ENCODE measurements at regions not wholly inside any gene's neighbourhood (a gene's known extent, or its start where the extent isn't known, plus 50 kb on each side); places are given as distances from the start of the nearest gene placed in this dataset.
"Not testable (repeated sequence)": the region's sequence is repeated elsewhere in the genome, so short reads cannot be mapped to it uniquely, and the experiment has no call there.

DNA sequence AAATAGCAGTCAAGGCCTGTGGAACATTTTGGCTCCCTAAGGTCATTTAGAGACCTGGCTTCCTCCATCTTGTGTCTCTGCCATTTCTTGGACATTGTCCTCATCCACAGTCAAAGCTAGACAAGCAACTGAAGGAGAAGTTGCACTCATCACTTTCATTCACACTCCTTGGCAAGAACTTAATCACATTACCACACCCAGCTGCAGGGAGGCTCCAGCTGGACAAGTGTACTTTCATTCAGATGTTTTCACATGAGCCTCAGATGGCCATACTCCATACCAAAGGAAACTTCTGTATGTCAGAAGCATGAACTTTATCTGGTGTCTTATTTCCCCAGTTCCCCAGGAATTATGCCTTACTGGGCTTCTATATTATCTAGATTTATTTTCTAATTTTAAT is 537.4 kb downstream of the TMEM135 start:
- TF ChIP-seq, protein P1, sequence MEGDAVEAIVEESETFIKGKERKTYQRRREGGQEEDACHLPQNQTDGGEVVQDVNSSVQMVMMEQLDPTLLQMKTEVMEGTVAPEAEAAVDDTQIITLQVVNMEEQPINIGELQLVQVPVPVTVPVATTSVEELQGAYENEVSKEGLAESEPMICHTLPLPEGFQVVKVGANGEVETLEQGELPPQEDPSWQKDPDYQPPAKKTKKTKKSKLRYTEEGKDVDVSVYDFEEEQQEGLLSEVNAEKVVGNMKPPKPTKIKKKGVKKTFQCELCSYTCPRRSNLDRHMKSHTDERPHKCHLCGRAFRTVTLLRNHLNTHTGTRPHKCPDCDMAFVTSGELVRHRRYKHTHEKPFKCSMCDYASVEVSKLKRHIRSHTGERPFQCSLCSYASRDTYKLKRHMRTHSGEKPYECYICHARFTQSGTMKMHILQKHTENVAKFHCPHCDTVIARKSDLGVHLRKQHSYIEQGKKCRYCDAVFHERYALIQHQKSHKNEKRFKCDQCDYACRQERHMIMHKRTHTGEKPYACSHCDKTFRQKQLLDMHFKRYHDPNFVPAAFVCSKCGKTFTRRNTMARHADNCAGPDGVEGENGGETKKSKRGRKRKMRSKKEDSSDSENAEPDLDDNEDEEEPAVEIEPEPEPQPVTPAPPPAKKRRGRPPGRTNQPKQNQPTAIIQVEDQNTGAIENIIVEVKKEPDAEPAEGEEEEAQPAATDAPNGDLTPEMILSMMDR (IDR thresholded peaks at IDR 0.05; ENCODE audit: low read depth, low read length, missing control alignments): no peak
- H3K4me3 ChIP-seq (replicated peaks; ENCODE audit: low read depth, low read length): no peak overlapping the region
- DNase-seq (ENCODE audit: extremely low read depth, low read depth): no peak

DNA sequence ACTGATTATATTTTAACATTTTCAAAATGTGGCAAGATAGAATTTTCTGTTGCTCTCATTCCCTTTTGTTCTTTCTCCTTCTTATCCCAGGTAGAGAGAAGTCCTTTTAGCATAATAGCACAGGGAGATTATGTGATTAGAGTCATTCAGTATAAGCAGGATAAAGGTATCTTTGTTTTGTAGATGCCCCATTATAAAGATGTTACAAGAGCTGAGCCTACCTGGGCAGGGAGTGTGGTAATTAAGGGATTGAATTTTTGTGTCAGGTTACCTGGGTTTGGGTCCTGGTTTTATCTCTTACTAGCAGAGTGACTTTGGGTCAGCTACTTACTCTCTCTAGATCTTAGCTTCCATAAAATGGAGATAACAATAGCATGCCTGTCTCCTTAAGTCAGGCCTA is 536.5 kb downstream of the TMEM135 start:
- no peak for DNase-seq (ENCODE audit: extremely low read depth, low read depth)

DNA sequence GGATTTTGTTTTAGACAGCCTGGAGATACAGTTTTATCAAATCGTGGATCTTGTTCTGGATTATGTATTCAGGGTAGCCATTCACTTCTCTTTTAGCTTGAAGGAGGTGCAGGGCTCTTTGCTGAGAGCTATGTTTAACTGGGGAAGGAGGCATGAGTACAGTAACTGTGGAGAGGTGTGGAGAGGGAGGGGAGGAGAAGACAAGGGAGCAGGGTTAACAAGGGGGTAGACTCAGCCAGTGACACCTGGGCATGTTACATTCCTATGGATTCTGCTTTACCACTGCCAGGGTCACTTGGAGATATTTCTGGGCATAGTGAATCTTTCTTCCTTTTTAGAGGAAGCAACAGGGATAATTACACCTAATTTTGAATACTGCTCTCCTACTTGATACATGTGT is 536.0 kb downstream of the TMEM135 start:
- TF ChIP-seq, protein P1 (IDR thresholded peaks at IDR 0.05; ENCODE audit: low read depth, low read length, missing control alignments): no peak
- H3K4me3 ChIP-seq (replicated peaks; ENCODE audit: low read depth, low read length): no peak overlapping the region
- DNase-seq (ENCODE audit: extremely low read depth, low read depth): no peak

More for the DNA sequence above, 536.5 kb downstream of the TMEM135 start:
- TF ChIP-seq, protein P1 (IDR thresholded peaks at IDR 0.05; ENCODE audit: low read depth, low read length, missing control alignments): no peak
- no peak overlapping the region for H3K4me3 ChIP-seq (replicated peaks; ENCODE audit: low read depth, low read length)

DNA sequence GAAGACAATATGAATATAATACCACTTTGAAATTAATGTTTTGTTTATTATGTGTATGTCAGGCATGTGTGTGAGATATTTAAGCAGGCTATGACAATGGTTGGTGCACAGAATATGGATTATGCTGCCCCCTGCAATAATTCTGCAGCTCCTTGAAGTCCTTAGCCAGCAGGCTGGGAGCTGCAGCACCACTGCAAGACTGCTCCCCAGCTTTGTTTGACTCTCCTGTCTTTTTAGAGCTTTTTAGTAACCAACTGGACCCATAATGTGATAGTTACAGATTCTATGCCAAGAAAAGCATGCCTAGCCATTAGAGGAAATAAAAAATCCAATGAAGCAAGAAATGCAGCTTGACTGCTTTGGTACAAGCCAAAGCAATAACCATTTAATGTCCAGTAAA is 535.1 kb downstream of the TMEM135 start:
- TF ChIP-seq, protein P1 (IDR thresholded peaks at IDR 0.05; ENCODE audit: low read depth, low read length, missing control alignments): no peak
- no peak overlapping the region for H3K4me3 ChIP-seq (replicated peaks; ENCODE audit: low read depth, low read length)
- DNase-seq (ENCODE audit: extremely low read depth, low read depth): no peak

DNA sequence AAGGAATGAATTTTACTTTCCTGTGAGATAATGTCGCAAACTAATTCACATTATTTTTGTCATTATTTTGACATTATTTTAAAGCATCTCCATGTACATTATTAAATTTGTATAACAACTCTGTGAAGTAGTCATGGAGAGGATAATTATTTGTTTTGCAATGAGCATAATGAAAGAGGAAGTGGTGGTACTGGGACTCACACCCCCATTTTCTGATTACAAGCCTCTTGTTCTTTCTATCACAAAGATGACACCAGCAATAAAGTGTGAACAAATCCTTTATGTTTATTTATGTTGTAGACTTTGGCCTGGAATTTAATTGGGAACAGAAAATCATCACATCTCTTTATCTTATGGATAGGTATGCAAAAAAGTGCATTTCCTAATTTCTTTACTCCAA is 522.6 kb downstream of the TMEM135 start:
- no peak overlapping the region for H3K4me3 ChIP-seq (replicated peaks; ENCODE audit: low read depth, low read length)
- DNase-seq (ENCODE audit: extremely low read depth, low read depth): no peak
- TF ChIP-seq, protein P1 (IDR thresholded peaks at IDR 0.05; ENCODE audit: low read depth, low read length, missing control alignments): no peak

DNA sequence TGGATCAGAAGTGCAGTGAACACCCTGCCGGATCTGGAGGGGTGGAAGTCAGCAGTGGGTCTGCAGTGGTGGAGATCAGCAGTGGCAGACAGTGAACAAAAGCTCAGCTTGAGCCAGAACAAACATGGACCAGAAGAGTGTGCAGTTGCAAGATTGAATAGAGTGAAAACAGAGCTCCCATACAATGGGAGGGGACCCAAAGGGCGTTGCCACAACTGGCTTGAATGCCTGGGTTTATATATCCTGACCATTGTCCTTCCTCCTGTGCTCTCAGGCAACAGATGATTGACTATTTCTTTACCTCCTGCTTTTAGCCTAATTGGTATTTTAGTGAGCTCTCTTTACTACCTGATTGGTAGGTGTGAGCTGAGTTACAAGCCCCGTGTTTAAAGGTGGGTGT is 522.1 kb downstream of the TMEM135 start:
- H3K4me3 ChIP-seq (replicated peaks; ENCODE audit: low read depth, low read length); DNase-seq (ENCODE audit: extremely low read depth, low read depth): not testable (repeated sequence)

DNA sequence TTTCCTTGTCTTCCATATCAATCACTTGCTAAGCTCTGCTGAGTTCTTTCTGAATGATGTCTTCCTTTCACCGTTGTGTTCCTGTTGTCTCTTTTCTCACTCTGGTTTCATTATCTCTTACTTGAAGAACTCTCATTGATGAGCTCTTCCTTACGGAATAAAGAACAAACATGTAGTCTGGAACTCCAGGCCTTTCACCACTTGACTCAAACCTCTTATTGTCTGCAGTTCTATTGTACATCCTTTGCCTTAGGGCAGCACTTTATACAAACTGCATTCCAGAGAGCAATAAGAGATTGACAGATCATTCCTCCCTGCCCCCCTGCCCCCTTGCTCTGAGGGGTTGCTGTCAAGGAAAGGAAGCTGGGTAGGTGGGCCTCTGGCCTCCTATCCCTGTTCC is 517.4 kb downstream of the TMEM135 start:
- H3K4me3 ChIP-seq (replicated peaks; ENCODE audit: low read depth, low read length): no peak overlapping the region
- TF ChIP-seq, protein P1 (IDR thresholded peaks at IDR 0.05; ENCODE audit: low read depth, low read length, missing control alignments): no peak
- DNase-seq (ENCODE audit: extremely low read depth, low read depth): no peak
